H1 (cell line): ENCODE measurements at regions not wholly inside any gene's neighbourhood (a gene's known extent, or its start where the extent isn't known, plus 50 kb on each side); places are given as distances from the start of the nearest gene placed in this dataset.

Source experiments
- HDAC2 ChIP-seq, 2 experiments: fragments of 300-600 bp in 1 of 2; sonication (generic) in 1 of 2; IDR thresholded peaks; 2 replicates each; pipeline ENCODE4 v1.6.1; 2011 to 2012; ENCODE audit warnings: low read depth in 2 of 2, low read length in 2 of 2, mild to moderate bottlenecking in 2 of 2, moderate library complexity in 2 of 2, borderline replicate concordance in 1 of 2, inconsistent platforms in 1 of 2
- JUND ChIP-seq: IDR thresholded peaks from 2 replicates; pipeline ENCODE4 v1.6.1; 2011; ENCODE audit warnings: mild to moderate bottlenecking, improper control_type of control experiment, low read length
- ZNF274 ChIP-seq: IDR thresholded peaks from 2 replicates; pipeline ENCODE4 v1.7.0; 2012; ENCODE audit warnings: low read length, borderline replicate concordance; ENCODE audit errors: extremely low read depth
- TF ChIP-seq, protein P1 (sequence below), 3 experiments: IDR thresholded peaks; 1 replicate in 2 of 3; 2 replicates in 1 of 3; pipeline versions ENCODE4 v1.5.1 to v1.6.1; 2011; ENCODE audit warnings: low read length in 3 of 3, mild to moderate bottlenecking in 3 of 3, inconsistent platforms in 2 of 3, low read depth in 1 of 3, moderate library complexity in 1 of 3; ENCODE audit not compliant: insufficient read depth in 1 of 3; ENCODE audit errors: control extremely low read depth in 1 of 3

- TF ChIP-seq HDAC2 (IDR thresholded peaks at IDR 0.05; ENCODE audit: borderline replicate concordance in 1 of 2, low read depth in 2 of 2, low read length in 2 of 2) (no peak), ZNF274 (no peak), JUND (no peak)
- TF ChIP-seq, protein P1, sequence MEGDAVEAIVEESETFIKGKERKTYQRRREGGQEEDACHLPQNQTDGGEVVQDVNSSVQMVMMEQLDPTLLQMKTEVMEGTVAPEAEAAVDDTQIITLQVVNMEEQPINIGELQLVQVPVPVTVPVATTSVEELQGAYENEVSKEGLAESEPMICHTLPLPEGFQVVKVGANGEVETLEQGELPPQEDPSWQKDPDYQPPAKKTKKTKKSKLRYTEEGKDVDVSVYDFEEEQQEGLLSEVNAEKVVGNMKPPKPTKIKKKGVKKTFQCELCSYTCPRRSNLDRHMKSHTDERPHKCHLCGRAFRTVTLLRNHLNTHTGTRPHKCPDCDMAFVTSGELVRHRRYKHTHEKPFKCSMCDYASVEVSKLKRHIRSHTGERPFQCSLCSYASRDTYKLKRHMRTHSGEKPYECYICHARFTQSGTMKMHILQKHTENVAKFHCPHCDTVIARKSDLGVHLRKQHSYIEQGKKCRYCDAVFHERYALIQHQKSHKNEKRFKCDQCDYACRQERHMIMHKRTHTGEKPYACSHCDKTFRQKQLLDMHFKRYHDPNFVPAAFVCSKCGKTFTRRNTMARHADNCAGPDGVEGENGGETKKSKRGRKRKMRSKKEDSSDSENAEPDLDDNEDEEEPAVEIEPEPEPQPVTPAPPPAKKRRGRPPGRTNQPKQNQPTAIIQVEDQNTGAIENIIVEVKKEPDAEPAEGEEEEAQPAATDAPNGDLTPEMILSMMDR (IDR thresholded peaks at IDR 0.05; ENCODE audit: control extremely low read depth in 1 of 3, insufficient read depth in 1 of 3, low read depth in 1 of 3, low read length in 3 of 3) = no peak
Observed at GRCh38 chr7:17558135-17558534, 259.7 kb downstream of the AHR start.
